GF-D8 (cell line): ENCODE measurements at regions not wholly inside any gene's neighbourhood (a gene's known extent, or its start where the extent isn't known, plus 50 kb on each side); places are given as distances from the start of the nearest gene placed in this dataset.
"Not testable (repeated sequence)": the region's sequence is repeated elsewhere in the genome, so short reads cannot be mapped to it uniquely, and the experiment has no call there.

Experiments used
- DNase-seq: peaks from one replicate; lab custom pipeline; 2025; lab: John Stamatoyannopoulos, UW

DNA sequence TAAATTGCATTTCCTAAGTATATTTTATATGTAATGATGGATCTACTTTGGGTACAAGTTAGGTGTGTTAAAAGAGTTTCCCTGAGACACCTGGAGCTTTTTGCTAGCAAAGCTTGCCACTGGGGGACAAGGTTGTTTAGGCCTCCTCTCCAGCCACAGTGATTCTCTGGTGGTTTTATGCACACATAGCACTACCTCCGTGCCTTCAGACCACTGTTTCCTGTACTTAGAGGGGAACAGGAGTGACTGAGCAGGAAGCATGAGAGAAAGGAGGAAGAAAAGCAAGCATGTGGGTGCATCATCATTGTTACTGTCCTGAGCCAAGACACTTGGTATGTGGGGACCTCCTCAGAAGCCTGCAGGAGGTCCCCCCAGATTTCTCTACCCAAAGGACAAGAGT is 272.1 kb downstream of the RASEF start:
- DNase-seq: peak; percentile 9

DNA sequence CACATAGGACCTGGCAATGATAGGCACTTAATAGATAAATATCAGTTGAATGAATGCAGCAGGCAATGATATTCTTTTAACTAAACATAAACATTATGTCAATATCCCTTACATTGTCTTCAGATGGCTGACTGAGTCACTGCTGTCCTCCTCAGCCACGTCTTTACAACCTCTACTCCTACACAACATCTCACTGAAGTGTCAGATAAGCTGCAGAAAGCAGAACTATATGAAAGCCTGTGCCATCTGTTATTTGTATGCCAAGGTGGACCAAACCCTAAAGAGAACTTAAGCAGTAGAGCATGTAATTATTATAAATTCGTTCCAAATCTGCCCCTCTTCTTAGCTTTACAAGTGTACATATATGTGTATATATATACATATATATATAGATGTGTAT is 271.2 kb downstream of the RASEF start:
- DNase-seq: no peak

DNA sequence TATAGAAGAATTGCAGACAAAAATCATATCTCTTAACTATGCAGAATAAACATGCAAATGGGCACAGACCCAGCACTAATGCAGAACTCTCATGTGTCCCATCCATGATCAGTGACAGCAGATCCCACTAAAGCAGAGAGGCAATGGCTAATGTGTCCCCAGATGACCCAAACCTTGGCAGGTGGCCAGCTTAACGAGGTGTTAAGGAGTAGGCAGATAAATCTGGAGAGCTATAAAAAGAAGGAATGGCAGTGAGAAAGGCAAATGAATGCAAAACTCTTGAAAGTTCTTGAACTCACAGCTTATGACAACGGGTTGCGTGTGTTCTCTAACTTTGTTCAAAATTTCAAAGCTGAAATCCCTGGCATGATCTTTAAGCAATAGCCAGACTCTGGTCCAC is 265.4 kb downstream of the RASEF start:
- DNase-seq: no peak

DNA sequence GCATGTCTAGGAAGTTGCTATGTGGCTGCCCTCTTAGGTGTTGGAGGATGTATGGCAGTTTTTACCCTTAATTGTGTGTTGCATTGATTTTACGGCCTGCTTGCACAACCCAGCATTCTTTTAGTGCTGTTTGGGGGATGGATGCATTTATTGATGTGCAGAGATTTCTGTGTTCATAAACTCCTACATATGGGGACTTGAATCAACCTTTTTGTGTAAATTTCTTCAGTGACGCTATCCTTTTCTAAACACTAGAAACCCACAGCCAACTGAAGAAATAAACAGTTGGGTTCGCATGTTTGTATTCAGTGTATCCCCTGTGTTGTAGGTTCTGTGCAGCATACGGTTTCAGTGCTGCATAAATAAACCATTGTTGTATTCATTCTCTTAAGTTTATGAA is 263.7 kb downstream of the RASEF start:
- no peak for DNase-seq

DNA sequence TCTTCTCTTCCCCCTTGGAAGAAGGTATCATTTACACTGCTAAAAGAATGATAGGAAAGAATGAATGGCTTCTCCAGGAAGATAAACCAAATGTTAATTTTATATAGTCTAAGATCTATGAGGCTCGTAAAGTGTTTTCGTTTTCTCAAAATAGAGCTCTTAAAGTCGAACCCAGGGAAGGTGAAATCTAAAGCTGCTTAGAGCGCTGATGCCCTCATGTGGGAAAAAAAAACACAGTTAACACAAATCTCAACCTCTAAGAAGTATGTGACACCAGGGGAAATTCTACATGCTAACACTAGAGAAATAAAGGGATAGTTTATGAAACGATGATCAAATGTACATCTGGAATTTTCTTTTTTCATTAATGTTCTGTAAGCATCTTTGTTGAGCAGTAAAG is 257.9 kb downstream of the RASEF start:
- no peak for DNase-seq

DNA sequence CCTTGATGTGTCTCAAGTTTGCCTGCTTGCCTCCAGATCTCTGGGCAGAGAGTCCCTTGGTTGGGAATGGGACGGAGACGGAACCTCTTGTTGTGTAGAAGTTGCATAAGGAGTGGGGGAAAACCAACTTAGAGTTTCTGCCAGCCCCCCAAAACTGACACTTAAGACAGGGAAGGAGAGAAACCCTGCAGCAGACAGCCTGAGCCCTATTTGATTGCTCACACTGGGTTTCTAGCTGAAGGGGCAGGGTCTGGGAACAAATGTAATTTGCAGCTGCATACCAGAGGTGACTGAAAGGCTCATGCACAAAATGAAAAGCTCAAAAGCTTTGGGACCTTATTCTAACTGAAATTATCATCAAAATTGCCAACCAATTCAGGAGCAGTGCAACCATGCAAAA is 254.5 kb downstream of the RASEF start:
- no peak for DNase-seq

DNA sequence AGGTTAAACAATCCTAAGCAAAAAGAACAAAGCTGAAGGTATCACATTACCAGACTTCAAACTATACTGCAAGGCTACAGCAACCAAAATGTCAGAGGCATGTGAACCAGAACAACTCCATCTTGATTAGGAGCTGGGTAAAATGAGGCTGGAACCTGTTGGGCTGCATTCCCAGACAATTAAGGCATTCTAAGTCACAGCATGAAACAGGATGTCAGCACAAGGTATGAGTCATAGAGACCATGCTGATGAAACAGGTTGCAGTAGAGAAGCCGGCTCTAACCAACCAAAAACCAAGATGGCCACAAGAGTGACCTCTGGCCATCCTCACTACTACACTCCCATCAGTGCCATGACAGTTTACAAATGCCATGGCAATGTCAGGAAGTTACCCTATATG is 252.0 kb downstream of the RASEF start:
- no peak for DNase-seq

DNA sequence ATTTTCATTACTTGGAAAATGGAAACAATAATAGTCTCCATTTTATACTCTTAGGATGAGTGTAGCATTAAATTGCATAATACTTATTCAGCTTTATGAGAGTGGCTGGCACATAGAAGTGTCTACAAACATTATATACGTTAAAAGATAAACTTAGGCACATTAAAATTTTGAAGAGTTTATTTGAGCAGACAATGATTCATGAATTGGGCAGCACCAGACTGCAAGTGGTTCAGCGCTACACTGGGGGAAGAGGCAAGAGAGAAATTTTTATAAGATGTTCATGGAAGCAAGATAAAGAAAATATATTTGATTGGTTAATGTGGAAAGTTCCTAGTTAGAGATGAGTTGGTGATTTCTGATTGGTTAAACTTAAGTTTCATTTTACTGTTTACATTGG is 243.7 kb downstream of the RASEF start:
- DNase-seq: no peak

DNA sequence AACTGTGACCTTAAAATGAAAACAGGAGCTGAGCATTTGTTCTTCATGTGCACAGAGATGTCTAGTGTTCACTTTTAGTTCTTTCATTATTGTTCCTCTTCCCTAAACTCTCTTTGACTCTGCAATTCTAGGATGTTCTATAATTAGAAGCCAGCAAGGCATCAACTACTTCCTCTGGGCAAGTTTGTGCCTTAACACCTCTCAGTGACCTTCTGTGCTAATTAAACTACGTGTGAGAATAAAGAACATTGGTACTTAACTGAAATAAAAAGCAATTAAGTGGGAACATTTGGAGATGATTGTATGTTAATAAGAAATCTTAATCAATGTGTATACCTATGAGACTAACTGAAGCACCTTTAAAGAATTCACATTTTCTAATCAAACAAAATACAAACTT is 242.8 kb downstream of the RASEF start:
- no peak for DNase-seq

DNA sequence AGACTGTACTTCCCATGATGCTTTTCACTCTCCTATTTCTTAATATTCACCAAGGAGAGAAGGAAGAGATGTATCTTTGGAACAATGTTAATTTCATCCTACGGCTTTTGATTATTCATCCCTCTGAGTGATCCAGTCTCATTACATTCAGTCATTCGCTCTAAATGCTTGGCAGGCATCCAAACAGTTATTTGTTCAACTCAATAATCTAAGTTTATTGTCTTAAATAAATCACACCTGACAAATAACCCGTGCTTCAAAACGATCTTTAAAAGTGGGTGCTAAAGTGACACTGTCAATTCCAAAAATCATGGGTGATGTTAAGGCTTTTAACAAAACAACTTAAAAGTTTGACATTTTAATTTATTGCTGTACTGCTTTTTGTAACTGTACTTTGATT is 233.1 kb downstream of the RASEF start:
- no peak for DNase-seq

DNA sequence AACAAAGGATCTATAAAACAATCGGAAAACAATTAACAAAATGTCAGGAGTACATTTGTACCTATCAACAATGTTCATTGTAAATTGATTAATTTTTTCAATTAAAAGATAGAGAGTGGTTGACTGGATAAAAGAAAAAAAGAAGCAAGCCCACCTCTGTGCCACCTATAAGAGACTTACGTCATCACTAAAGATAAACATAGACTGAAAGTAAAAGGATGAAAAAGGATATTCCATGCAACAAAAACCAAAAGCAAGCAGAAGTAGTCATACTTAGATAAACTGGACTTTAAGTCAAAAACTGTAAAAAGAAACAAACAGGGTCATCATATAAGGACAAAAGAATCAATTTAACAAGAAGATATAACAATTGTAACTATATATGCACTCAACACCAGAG is 197.4 kb downstream of the RASEF start:
- no peak for DNase-seq

DNA sequence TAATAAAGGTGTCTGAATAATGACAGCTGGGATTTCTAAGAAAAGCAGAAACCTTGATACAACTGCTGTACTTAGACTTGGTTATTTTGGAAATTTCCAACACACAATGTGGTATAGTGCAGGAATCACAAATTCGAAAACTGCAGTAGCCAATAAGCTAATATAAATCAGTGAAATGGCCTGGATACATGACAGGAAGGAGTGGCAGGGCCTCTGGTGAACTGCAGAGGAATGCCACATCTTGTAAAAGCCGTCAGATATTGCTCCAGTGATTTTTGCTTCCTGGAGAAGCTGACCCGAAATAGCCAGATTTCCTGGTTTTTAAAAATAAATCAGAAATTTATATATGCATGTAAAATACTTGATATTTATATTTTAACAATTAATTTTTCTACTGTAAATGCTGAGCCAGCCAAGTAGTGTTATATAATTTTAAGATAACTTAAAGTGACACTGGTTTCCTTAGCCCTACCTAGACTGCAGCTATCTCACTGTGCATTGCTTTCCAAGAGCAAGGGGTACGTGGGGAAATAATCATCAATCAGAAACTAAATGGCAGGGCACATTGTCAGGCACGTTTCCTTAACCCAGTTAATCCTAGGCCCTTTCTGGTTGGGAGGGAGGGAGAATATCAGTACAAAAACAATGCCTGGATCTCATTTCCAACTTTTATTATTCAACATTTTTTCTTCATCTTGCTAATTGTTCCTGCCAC is 182.4 kb downstream of the RASEF start:
- no peak for DNase-seq

DNA sequence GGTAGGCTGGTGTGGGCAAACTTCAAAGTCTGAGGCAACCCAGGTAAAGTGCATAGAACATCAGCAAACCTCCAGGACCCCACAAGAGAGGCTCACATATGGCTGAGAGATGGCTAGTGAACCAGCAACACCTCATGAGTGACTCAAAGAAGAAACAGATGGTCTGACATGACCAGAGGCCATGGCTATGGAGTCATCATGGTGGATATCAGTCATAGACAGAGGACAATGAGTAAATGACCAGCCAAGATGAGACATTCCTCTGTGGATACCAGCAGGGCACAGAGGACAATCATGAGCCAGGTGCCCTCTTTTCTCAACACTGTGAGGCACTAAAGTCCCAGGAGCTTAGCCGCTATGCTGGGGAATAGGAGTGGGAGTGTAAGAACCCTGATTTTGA is 180.8 kb downstream of the RASEF start:
- no peak for DNase-seq

DNA sequence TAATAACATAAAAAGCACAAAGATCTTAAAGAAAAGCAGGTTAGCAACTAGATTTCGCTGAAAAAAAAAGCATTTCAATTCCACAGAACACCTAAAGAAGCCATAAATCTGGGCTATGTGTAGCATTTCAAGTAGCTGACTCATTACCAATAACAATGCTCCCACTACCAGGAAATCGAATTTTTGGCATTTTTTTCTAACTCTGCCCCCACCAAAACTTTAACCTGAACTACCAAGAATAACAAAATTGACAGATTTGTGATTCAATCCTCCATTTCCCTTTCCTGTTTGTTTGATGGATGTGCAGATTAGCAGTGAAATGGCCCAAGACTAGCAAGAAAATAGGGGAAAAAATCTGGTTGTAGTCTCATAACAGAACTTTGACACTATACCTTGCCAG is 180.2 kb downstream of the RASEF start:
- DNase-seq: no peak

DNA sequence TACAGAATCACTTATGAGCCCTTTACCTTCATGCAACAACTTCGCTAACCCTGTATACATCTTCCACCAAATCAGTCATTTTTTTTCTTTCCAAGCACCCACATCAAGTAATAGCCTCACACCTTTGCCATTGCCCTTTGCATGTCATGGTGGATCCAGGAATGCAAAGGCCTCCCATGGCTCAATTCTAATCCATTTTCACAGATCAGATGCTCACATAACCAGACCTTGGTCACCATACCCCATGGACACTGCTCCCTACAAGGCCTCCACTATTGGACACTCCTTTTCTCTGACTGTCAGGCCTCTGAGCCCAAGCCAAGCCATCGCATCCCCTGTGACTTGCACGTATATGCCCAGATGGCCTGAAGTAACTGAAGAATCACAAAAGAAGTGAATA is 179.5 kb downstream of the RASEF start:
- DNase-seq: no peak

DNA sequence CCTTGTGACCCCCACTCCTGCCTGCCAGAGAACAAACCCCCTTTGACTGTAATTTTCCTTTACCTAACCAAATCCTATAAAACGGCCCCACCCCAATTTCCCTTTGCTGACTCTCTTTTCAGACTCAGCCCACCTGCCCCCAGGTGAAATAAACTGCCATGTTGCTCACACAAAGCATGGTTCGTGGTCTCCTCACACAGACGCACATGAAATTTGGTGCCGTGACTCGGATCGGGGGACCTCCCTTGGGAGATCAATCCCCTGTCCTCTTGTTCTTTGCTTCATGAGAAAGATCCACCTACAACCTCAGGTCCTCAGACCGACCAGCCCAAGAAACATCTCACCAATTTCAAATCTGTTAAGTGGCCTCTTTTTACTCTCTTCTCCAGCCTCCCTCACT is 179.0 kb downstream of the RASEF start:
- not testable (repeated sequence) for DNase-seq

DNA sequence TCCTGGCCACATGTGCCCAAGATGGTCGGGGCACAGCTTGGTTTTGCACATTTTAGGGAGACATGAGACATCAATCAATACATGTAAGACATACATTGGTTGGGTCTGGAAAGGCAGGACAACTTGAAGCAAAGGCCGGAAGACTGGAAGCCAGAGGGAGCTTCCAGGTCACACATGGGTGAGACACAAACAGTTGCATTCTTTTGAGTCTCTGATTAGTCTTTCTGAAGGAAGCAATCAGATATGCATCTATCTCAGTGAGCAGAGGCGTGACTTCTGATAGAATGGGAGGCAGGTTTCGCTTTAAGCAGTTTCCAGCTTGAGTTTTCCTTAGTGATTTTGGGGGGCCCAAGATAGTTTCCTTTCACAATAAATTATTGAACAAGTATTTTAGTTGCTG is 172.5 kb downstream of the RASEF start:
- no peak for DNase-seq

DNA sequence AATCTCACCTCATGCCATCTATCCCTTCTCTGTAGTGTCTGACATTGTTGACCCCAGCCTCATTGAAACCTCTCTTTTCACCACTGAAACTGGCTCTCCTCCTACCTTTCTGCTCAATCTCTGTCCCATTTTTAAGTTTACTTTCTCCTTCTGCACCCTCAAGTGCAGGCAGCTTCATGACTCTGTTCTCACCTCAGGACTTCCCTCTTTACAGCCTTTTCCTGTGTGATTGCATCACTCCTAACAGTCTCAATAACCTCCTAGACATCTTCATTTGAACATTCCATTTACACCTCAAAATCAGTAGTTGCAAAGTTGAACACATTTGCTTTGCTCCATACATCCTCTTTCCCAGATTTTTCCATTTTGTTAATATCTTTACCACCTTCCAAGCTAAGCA is 172.1 kb downstream of the RASEF start:
- DNase-seq: no peak

DNA sequence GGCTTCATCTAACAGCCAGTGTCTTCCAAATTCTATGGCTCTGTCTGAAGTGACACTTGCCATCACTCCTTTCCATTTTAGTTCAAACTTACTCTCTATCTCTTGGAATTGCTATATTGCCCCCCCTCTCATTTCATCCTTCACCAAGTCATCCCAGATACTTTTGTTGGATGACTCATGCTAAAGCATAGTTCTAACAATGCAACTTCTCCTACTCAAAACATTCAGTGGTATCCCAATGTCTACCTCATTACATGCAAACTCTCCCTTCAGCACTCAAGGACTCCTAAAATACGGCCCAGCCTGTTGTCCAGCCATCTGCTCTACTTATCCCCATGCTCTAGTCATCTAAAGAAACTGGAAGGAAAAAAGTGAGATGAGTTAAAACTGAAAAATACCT is 171.6 kb downstream of the RASEF start:
- no peak for DNase-seq

DNA sequence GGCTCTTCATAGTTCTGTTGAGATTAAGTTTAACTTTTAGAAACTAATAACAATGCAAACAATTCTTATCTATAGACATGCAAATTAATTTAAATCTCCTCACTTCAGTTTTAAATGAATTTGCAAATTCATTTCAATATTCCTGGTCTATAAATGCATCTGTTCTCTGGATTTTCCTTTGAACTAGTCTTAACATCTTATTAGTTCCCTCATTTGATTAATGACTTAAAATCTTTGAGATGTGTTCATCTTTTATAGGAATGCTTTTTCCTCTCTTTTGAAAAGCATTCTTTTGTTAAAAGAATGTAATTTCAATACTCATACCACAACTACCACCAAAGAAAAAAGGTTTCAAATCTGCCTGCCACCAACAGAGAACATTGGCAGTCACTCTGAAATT is 169.4 kb downstream of the RASEF start:
- no peak for DNase-seq

DNA sequence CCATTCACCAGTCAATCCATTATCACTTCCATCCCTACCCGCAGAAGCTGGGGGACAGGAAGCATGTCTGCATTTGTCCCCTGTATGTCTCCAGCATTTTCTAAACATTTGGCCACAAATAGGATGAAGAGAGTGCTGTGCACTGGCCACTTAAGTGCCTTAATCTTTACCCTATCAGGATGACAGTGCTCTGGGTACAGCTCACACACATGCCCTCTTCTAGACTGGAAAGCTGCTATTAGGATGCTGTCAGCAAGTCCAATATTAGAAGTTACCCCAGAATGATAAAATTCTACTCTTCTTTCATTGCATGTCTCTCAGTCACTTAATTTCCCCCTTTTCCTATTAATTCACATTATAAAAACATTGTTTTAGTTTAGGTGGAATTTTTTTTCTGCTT is 168.4 kb downstream of the RASEF start:
- DNase-seq: no peak

DNA sequence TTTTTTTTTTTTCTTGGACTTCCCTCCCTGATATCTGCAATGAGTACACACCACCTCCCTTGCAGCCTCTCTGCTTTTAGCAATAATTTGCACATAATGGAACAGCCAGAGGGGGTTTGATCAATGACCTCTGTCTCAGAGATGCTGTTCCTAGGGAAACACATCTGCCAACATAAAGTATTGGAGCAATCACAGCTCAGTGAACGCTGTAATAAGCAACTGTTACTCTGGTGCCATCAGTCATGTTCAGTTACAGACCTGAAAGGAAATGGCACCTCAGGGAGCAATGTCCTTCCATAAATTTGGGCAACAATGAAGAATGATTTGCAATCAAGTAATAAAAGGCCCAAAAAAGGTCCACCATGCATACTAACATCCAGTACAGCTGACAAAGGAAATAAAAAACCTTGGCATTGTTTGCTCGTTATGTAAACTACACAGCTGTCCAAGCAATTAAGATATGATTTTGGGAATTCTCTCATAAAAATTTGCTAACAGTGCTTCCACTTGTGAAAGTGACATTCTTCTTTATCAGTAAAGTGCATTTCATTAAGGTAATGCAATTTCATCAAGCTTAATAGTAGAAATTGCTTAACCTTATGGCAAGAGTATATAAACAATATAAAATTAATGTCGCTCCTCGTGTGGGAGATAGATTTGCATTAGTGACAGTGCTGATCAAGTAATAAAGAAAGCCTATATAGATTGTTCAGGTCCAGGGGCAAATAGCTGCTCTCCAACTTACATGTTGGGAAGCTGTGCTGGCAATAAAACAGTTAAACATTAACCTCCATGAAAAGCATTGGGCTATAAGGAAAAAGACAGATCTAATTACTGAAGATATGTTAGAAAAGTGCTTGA is 167.8 kb downstream of the RASEF start:
- DNase-seq: no peak

DNA sequence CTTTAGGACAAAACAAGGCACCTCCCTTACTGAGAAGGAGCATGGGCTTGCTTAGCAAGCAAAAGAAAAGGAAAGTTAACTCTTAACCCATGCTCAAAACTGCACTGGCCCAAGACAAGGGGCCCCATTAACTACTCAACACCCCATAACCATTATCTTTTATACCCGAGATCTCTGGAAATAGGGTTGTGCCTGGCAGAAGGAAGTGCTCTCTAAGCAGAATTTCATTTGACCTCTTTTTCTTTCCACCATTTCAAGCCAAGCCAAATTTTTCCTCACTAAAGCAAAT is 167.2 kb downstream of the RASEF start:
- DNase-seq: no peak

DNA sequence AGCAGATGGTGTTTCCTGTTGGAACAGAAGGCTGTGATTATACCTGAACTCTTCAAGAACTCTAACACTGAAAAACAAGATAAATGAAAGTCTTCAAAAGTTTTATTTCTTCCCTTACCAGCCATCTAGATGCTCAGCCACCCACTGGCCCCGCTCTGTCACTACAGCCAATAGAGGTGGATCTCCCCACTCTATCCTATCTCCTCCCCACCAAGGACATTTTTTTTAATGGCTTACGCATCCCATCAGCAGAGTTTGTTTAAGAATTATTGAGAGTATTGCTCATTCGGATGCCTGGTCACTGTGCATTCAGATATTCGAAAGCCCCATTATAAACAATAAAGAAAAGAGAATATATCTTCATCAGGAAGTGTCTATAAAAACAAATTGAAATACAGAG is 159.4 kb downstream of the RASEF start:
- DNase-seq: no peak
